Neural cell (in vitro differentiated cells): ENCODE measurements at regions not wholly inside any gene's neighbourhood (a gene's known extent, or its start where the extent isn't known, plus 50 kb on each side); places are given as distances from the start of the nearest gene placed in this dataset.

Experiments
- RAD21 ChIP-seq: fragments of 450-650 bp; conservative IDR thresholded peaks from 2 replicates; pipeline ENCODE4 v1.6.1; 2014; ENCODE audit warnings: antibody characterized with exemption, mild to moderate bottlenecking, moderate library complexity
- TAF1 ChIP-seq: IDR thresholded peaks from 2 replicates; pipeline ENCODE4 v1.6.1; 2012; ENCODE audit warnings: low read depth
- TF ChIP-seq, protein P1 (sequence below): fragments of 450-650 bp; IDR thresholded peaks from 2 replicates; pipeline ENCODE4 v1.5.1; 2014; ENCODE audit warnings: antibody characterized with exemption, mild to moderate bottlenecking, moderate library complexity; ENCODE audit not compliant: poor library complexity, severe bottlenecking

GRCh38 chr1:101452825-101453224, 216.0 kb downstream of the S1PR1 start:
- TF ChIP-seq, protein P1, sequence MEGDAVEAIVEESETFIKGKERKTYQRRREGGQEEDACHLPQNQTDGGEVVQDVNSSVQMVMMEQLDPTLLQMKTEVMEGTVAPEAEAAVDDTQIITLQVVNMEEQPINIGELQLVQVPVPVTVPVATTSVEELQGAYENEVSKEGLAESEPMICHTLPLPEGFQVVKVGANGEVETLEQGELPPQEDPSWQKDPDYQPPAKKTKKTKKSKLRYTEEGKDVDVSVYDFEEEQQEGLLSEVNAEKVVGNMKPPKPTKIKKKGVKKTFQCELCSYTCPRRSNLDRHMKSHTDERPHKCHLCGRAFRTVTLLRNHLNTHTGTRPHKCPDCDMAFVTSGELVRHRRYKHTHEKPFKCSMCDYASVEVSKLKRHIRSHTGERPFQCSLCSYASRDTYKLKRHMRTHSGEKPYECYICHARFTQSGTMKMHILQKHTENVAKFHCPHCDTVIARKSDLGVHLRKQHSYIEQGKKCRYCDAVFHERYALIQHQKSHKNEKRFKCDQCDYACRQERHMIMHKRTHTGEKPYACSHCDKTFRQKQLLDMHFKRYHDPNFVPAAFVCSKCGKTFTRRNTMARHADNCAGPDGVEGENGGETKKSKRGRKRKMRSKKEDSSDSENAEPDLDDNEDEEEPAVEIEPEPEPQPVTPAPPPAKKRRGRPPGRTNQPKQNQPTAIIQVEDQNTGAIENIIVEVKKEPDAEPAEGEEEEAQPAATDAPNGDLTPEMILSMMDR, result no peak
- no peak for TF ChIP-seq RAD21
- no peak for TF ChIP-seq TAF1
